Loucy (cell line): ENCODE measurements at regions not wholly inside any gene's neighbourhood (a gene's known extent, or its start where the extent isn't known, plus 50 kb on each side); places are given as distances from the start of the nearest gene placed in this dataset.

ENCODE experiments used
- H2AFZ ChIP-seq: fragments of 200-600 bp; sonication (generic); 2 replicates; pipeline ENCODE4 v1.6.0; 2016; ENCODE audit warnings: antibody characterized with exemption, mild to moderate bottlenecking, low read length, moderate library complexity
- H3F3A ChIP-seq: fragments of 200-600 bp; 2 replicates; pipeline ENCODE4 v1.6.0; 2016; ENCODE audit warnings: antibody characterized with exemption, low read depth, mild to moderate bottlenecking
- H3K27me3 ChIP-seq: fragments of 200-600 bp; sonication (generic); 2 replicates; pipeline ENCODE4 v1.6.1; 2014; ENCODE audit warnings: low read length, mild to moderate bottlenecking; ENCODE audit not compliant: insufficient read depth, poor library complexity, severe bottlenecking
- H3K36me3 ChIP-seq: fragments of 200-600 bp; sonication (generic); 2 replicates; pipeline ENCODE4 v1.6.1; 2016; ENCODE audit warnings: low read length; ENCODE audit not compliant: insufficient read depth
- H3K4me1 ChIP-seq: fragments of 200-600 bp; sonication (generic); 2 replicates; pipeline ENCODE4 v1.5.1; 2014; ENCODE audit warnings: low read length, mild to moderate bottlenecking; ENCODE audit not compliant: insufficient read depth, poor library complexity, severe bottlenecking
- H3K4me2 ChIP-seq: fragments of 200-600 bp; sonication (generic); 2 replicates; pipeline ENCODE4 v1.6.0; 2014; ENCODE audit warnings: antibody characterized with exemption, low read length, low read depth, mild to moderate bottlenecking; ENCODE audit not compliant: poor library complexity, severe bottlenecking
- H3K4me3 ChIP-seq: fragments of 200-600 bp; sonication (generic); 2 replicates; pipeline ENCODE4 v1.5.1; 2014; ENCODE audit warnings: low read length, mild to moderate bottlenecking, mixed read lengths; ENCODE audit not compliant: poor library complexity, severe bottlenecking
- H3K79me2 ChIP-seq: fragments of 200-600 bp; sonication (generic); 2 replicates; pipeline ENCODE4 v1.6.1; 2014; ENCODE audit warnings: low read length; ENCODE audit not compliant: insufficient read depth
- H3K9ac ChIP-seq: fragments of 200-600 bp; sonication (generic); 2 replicates; pipeline ENCODE4 v1.6.0; 2014; ENCODE audit warnings: mild to moderate bottlenecking, low read depth, low read length, moderate library complexity; ENCODE audit not compliant: poor library complexity, severe bottlenecking
- H3K9me2 ChIP-seq: fragments of 200-600 bp; sonication (generic); replicated peaks from 2 replicates; pipeline ENCODE4 v1.6.1; 2016; ENCODE audit warnings: low read depth, low read length, mixed read lengths
- H3K9me3 ChIP-seq: fragments of 200-600 bp; sonication (generic); 2 replicates; pipeline ENCODE4 v1.6.1; 2014; ENCODE audit warnings: mild to moderate bottlenecking, antibody characterized with exemption, low read length, low read depth; ENCODE audit not compliant: insufficient read depth
- H4K20me1 ChIP-seq: fragments of 200-600 bp; sonication (generic); 2 replicates; pipeline ENCODE4 v1.6.0; 2014; ENCODE audit warnings: antibody characterized with exemption, low read length, mild to moderate bottlenecking; ENCODE audit not compliant: insufficient read depth, poor library complexity, severe bottlenecking
- CTCF ChIP-seq: fragments of 200-600 bp; sonication (generic); conservative IDR thresholded peaks from 2 replicates; pipeline ENCODE4 v1.5.1; 2014; ENCODE audit warnings: mild to moderate bottlenecking, antibody characterized with exemption, low read length
- EZH2phosphoT487 ChIP-seq: fragments of 200-600 bp; IDR thresholded peaks from 2 replicates; pipeline ENCODE4 v1.6.1; 2018; ENCODE audit warnings: antibody characterized with exemption, mild to moderate bottlenecking, moderate library complexity, borderline replicate concordance

GRCh38 chr5:98657559-98657958, 115.9 kb upstream of the RGMB start:
- H4K20me1 ChIP-seq = no peaks in the 10 kb centered on the region
- H3K9ac ChIP-seq = no peak overlapping the region

GRCh38 chr5:98663521-98663920, 109.9 kb upstream of the RGMB start:
- Histone ChIP-seq H3K9me3 (no peaks in the 10 kb centered on the region), H3K9me2 (no peaks in the 10 kb centered on the region), H3K4me1 (no peaks in the 10 kb centered on the region), H3K4me2 (no peak overlapping the region), H3K36me3 (no peaks in the 10 kb centered on the region), H3K4me3 (no peak overlapping the region), H3K27me3 (no peaks in the 10 kb centered on the region), H4K20me1 (no peaks in the 10 kb centered on the region), H2AFZ (no peak overlapping the region), H3K9ac (no peak overlapping the region), H3K79me2 (no peaks in the 10 kb centered on the region), H3F3A (no peaks in the 10 kb centered on the region)
- TF ChIP-seq EZH2phosphoT487 (no peak), CTCF (no peak)

More at GRCh38 chr5:98657559-98657958, 115.9 kb upstream of the RGMB start:
- Histone ChIP-seq H3K27me3 (no peaks in the 10 kb centered on the region), H3K4me3 (no peak overlapping the region), H3K9me3 (no peaks in the 10 kb centered on the region), H3F3A (no peaks in the 10 kb centered on the region), H2AFZ (no peak overlapping the region), H3K4me2 (no peak overlapping the region), H3K4me1 (no peaks in the 10 kb centered on the region), H3K79me2 (no peaks in the 10 kb centered on the region), H3K36me3 (no peaks in the 10 kb centered on the region), H3K9me2 (no peaks in the 10 kb centered on the region)
- TF ChIP-seq EZH2phosphoT487 = no peak
- TF ChIP-seq CTCF = no peak

DNA sequence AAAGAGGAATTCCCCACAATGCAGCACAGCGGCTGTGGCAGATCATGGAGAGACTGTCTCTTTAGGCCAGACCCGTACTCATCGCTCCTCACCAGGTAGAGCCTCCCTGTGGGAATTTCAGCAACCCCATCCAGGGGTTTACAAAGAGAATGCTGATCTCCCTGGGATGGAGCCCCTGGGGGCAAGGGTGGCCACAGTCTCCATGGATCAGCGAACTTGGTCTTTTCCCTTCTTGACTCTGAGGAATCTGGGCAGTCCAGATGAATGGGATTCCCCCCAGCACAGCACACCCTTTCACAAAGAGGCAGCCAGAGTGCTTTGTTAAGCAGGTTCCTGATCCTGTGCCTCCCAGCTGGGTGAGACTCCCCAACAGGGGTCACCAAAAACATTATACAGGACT, 108.7 kb upstream of the RGMB start:
- H4K20me1 ChIP-seq = no peaks in the 10 kb centered on the region
- H2AFZ ChIP-seq = no peak overlapping the region
- no peaks in the 10 kb centered on the region for H3K4me1 ChIP-seq
- no peaks in the 10 kb centered on the region for H3K27me3 ChIP-seq
- TF ChIP-seq CTCF (no peak), EZH2phosphoT487 (no peak)
- H3K4me3 ChIP-seq = no peak overlapping the region
- H3K79me2 ChIP-seq = no peaks in the 10 kb centered on the region
- H3K4me2 ChIP-seq = no peak overlapping the region
- H3K9me3 ChIP-seq = no peaks in the 10 kb centered on the region
- H3K9me2 ChIP-seq = no peaks in the 10 kb centered on the region
- no peak overlapping the region for H3K9ac ChIP-seq
- no peaks in the 10 kb centered on the region for H3F3A ChIP-seq
- no peaks in the 10 kb centered on the region for H3K36me3 ChIP-seq
